PFSK-1 (cell line): ENCODE measurements at regions not wholly inside any gene's neighbourhood (a gene's known extent, or its start where the extent isn't known, plus 50 kb on each side); places are given as distances from the start of the nearest gene placed in this dataset.

ENCODE experiments used
- FOXP2 ChIP-seq: optimal IDR thresholded peaks from 2 replicates; pipeline ENCODE3; 2011; ENCODE audit warnings: borderline replicate concordance, control low read depth, inconsistent platforms; ENCODE audit not compliant: insufficient read depth; ENCODE audit errors: extremely low read length, extremely low read depth
- POLR2AphosphoS5 ChIP-seq: IDR thresholded peaks from 2 replicates; pipeline ENCODE4 v1.6.1; 2012; ENCODE audit warnings: low read depth, mild to moderate bottlenecking, control low read depth, low read length, moderate library complexity
- REST ChIP-seq, 2 experiments: IDR thresholded peaks; 2 replicates each; pipeline versions ENCODE4 v1.6.1 to v1.8.0; 2011 to 2012; ENCODE audit warnings: low read depth in 2 of 2, low read length in 2 of 2, control low read depth in 1 of 2, inconsistent platforms in 1 of 2, mild to moderate bottlenecking in 1 of 2, moderate library complexity in 1 of 2; ENCODE audit not compliant: insufficient read depth in 1 of 2
- SIN3A ChIP-seq: IDR thresholded peaks from 2 replicates; pipeline ENCODE4 v1.6.1; 2012; ENCODE audit warnings: mild to moderate bottlenecking, low read length, moderate library complexity, borderline replicate concordance; ENCODE audit not compliant: insufficient read depth
- TAF1 ChIP-seq: IDR thresholded peaks from 2 replicates; pipeline ENCODE4 v1.6.1; 2012; ENCODE audit warnings: low read length, control low read depth, borderline replicate concordance; ENCODE audit not compliant: insufficient read depth

- no peak for TF ChIP-seq POLR2AphosphoS5
- TF ChIP-seq TAF1: no peak
- no peak for TF ChIP-seq REST (IDR thresholded peaks at IDR 0.05; ENCODE audit: insufficient read depth in 1 of 2, low read depth in 2 of 2, low read length in 2 of 2)
- no peak for TF ChIP-seq SIN3A
- no peak for TF ChIP-seq FOXP2
Measured at GRCh38 chr7:17528636-17529035, 230.2 kb downstream of the AHR start.

- TF ChIP-seq POLR2AphosphoS5 (no peak), FOXP2 (no peak), REST (IDR thresholded peaks at IDR 0.05; ENCODE audit: insufficient read depth in 1 of 2, low read depth in 2 of 2, low read length in 2 of 2) (no peak), TAF1 (no peak), SIN3A (no peak)
Measured at GRCh38 chr7:17530244-17530643, 231.8 kb downstream of the AHR start.

GRCh38 chr7:17530741-17531421 is 232.4 kb downstream of the AHR start:
- no peak for TF ChIP-seq REST (IDR thresholded peaks at IDR 0.05; ENCODE audit: insufficient read depth in 1 of 2, low read depth in 2 of 2, low read length in 2 of 2)
- no peak for TF ChIP-seq SIN3A

GRCh38 chr7:17532861-17533404 is 234.5 kb downstream of the AHR start:
- no peak for TF ChIP-seq TAF1
- no peak for TF ChIP-seq REST (IDR thresholded peaks at IDR 0.05; ENCODE audit: insufficient read depth in 1 of 2, low read depth in 2 of 2, low read length in 2 of 2)
- TF ChIP-seq FOXP2: no peak
- no peak for TF ChIP-seq SIN3A
- TF ChIP-seq POLR2AphosphoS5: no peak

GRCh38 chr7:17534348-17534747 is 235.9 kb downstream of the AHR start:
- TF ChIP-seq POLR2AphosphoS5 (no peak), FOXP2 (no peak), SIN3A (no peak), TAF1 (no peak), REST (IDR thresholded peaks at IDR 0.05; ENCODE audit: insufficient read depth in 1 of 2, low read depth in 2 of 2, low read length in 2 of 2) (no peak)
